Heart left ventricle (tissue), 16 donors: ENCODE measurements at regions not wholly inside any gene's neighbourhood (a gene's known extent, or its start where the extent isn't known, plus 50 kb on each side); places are given as distances from the start of the nearest gene placed in this dataset.

Experiments
- ATAC-seq, 4 donors: fragments of 200-7000 bp; cut with Tn5 transposase; one replicate each; pipeline ENCODE4 v1.9.1; 2020 to 2022; ENCODE audit warnings: moderate library complexity in 4 of 4, mild to moderate bottlenecking in 3 of 4, moderate number of reproducible peaks in 1 of 4
- DNase-seq, 5 donors: peaks; one replicate each; pipeline ENCODE4 v3.0.0-alpha.2; 2020
- H3K27ac ChIP-seq, 12 donors: fragments of 200-600 bp; sonication (generic) in 4 of 12; one replicate each; pipeline versions ENCODE4 v1.5.0 to v1.8.0; 2016 to 2022; ENCODE audit warnings: mild to moderate bottlenecking in 2 of 12
- H3K27me3 ChIP-seq, 9 donors: fragments of 200-600 bp; sonication (generic) in 2 of 9; one replicate each; pipeline versions ENCODE4 v1.5.1 to v1.8.0; 2016 to 2022; ENCODE audit warnings: mild to moderate bottlenecking in 3 of 9
- H3K36me3 ChIP-seq, 9 donors: fragments of 200-600 bp; sonication (generic) in 2 of 9; one replicate each; pipeline versions ENCODE4 v1.5.0 to v1.8.0; 2018 to 2022; ENCODE audit warnings: mild to moderate bottlenecking in 2 of 9
- H3K4me1 ChIP-seq, 12 donors: fragments of 200-600 bp; sonication (generic) in 4 of 12; one replicate each; pipeline versions ENCODE4 v1.5.0 to v1.8.0; 2016 to 2022; ENCODE audit warnings: mild to moderate bottlenecking in 3 of 12
- H3K4me3 ChIP-seq, 12 donors: fragments of 200-600 bp; sonication (generic) in 4 of 12; one replicate each; pipeline versions ENCODE4 v1.5.0 to v1.8.0; 2017 to 2022; ENCODE audit warnings: mild to moderate bottlenecking in 9 of 12, moderate library complexity in 4 of 12
- H3K9me3 ChIP-seq, 12 donors: fragments of 200-600 bp; sonication (generic) in 4 of 12; one replicate each; pipeline versions ENCODE4 v1.5.0 to v1.8.0; 2016 to 2022; ENCODE audit warnings: mild to moderate bottlenecking in 1 of 12
- POLR2A ChIP-seq, 2 donors: fragments of 450-650 bp; IDR thresholded peaks; one replicate each; pipeline ENCODE4 v1.6.1; 2017; ENCODE audit warnings: antibody characterized with exemption in 2 of 2, mild to moderate bottlenecking in 2 of 2, moderate library complexity in 2 of 2
- WGBS, 4 donors: extraction: QIAGEN DNeasy Blood & Tissue Kit in 2 of 4; methylation state at CpG; one replicate each; pipeline versions ENCODE4 v1.1.5 to v1.1.7; 2013 to 2018; 5-methylcytosine and 5-hydroxymethylcytosine counted together
- intact Hi-C, 10 donors: fragments of 100-400 bp; cut with DNase I; formaldehyde crosslinking; loops; one replicate each; pipeline versions ENCODE4 v1.11.1 to v1.14.2; 2022
- TF ChIP-seq, protein P1 (sequence below), 12 donors: fragments of 200-600 bp; sonication (generic) in 4 of 12; IDR thresholded peaks; one replicate each; pipeline versions ENCODE4 v1.5.0 to v1.8.0; 2018 to 2022; ENCODE audit warnings: antibody characterized with exemption in 12 of 12, mild to moderate bottlenecking in 5 of 12
- donor health status: ischemic (EF 13 %, LVEDD 7.1; RV severe dilation, severe dysfunction).
- donor health status: healthy with polysubstance abuse.
- donor health status: DM: no; HTN: yes; CAD: no.
- donor health status: DM: no; HTN: no; CAD: no.
- donor health status: ischemic (EF 25% LVEDD 6.9; RV normal size, moderate dysfunction).
- donor health status: ischemic (EF 25% LVEDD 5.7; RV mildly dilated, moderate dysfunction).
- donor health status: healthy.
- donor health status: DM: yes; HTN: yes; CAD: no.
- donor health status: ischemic (EF 35%, LVEDD 5.7; RV mildly dilated, moderate dysfunction).
- donor health status: nonischemic (EF 11% LVEDD 7.7; RV severe dilation, severe dysfunction).
- donor health status: DM: yes; HTN: yes; CAD: no.
- donor health status: PGD.
- donor health status: ischemic (EF 29% LVEDD 5.4; RV normal size, mild dysfunction).
- donor health status: nonischemic (EF 23%, LVEDD 6.1; RV moderate dilation, normal function).

DNA sequence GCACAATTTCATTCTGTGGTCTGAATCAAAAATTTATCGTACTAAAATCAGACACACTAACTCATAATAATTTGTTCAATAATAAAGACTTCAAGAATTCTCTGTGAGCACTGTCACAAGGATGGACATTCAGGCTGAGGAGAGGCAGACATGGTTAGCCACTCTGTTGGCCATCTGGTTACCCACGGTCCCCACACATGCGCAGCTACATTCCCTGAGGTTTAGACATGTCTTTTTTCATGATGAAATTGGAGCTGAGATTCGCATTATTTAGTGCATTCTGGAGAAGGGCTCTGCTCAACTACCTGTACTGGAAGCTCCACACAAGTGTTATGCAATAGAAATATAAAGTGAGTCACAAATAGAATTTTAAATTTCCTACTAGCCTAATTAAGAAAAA lies 156.9 kb downstream of the SUCNR1 start:
- H3K27me3 ChIP-seq: no peaks in the 10 kb centered on the region
- no peak for DNase-seq
- no peaks in the 10 kb centered on the region for H3K36me3 ChIP-seq
- no peak for TF ChIP-seq POLR2A (IDR thresholded peaks at IDR 0.05)
- TF ChIP-seq, protein P1, sequence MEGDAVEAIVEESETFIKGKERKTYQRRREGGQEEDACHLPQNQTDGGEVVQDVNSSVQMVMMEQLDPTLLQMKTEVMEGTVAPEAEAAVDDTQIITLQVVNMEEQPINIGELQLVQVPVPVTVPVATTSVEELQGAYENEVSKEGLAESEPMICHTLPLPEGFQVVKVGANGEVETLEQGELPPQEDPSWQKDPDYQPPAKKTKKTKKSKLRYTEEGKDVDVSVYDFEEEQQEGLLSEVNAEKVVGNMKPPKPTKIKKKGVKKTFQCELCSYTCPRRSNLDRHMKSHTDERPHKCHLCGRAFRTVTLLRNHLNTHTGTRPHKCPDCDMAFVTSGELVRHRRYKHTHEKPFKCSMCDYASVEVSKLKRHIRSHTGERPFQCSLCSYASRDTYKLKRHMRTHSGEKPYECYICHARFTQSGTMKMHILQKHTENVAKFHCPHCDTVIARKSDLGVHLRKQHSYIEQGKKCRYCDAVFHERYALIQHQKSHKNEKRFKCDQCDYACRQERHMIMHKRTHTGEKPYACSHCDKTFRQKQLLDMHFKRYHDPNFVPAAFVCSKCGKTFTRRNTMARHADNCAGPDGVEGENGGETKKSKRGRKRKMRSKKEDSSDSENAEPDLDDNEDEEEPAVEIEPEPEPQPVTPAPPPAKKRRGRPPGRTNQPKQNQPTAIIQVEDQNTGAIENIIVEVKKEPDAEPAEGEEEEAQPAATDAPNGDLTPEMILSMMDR (IDR thresholded peaks at IDR 0.05): no peak
- H3K9me3 ChIP-seq: peaks cover 0 to 4% (median 0%) of the 10 kb centered on the region in 12 donors
- H3K4me3 ChIP-seq: no peak overlapping the region
- H3K27ac ChIP-seq: no peak overlapping the region
- no peaks in the 10 kb centered on the region for H3K4me1 ChIP-seq
- WGBS, 4 donors: 90 to 94% (median 93%) methylated on average over 4 of the region's 4 CpGs
- intact Hi-C loops: no loop called here
- ATAC-seq: no peak

DNA sequence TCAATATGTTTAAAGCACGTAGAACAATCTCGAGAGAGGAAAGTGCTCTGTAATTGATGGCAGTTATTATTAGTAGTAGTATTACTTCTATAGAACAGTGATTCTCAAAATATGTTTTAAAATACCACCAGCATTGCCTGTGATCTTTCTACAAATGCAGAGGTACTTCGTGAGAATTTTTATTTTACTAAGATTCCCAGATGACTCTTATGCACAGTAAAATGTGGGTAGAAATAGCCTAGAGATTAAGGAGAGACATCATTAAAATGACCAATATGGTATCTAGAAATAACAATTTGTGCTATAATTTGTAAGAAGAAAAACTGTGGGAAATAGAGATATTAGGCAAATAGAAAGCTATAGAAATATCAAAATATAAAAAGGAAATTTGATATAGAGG lies 157.9 kb downstream of the SUCNR1 start:
- ATAC-seq (no peak), DNase-seq (no peak)
- intact Hi-C loops: no loop called here
- Histone ChIP-seq H3K9me3 (peaks cover 0 to 12% (median 1%) of the 10 kb centered on the region in 12 donors), H3K4me1 (no peaks in the 10 kb centered on the region), H3K27me3 (no peaks in the 10 kb centered on the region), H3K36me3 (no peaks in the 10 kb centered on the region), H3K27ac (no peak overlapping the region), H3K4me3 (no peak overlapping the region)
- no peak for TF ChIP-seq POLR2A (IDR thresholded peaks at IDR 0.05)
- TF ChIP-seq, protein P1 (IDR thresholded peaks at IDR 0.05): no peak
- WGBS, 4 donors: 83 to 91% (median 89%) methylated on average over 3 of the region's 3 CpGs

DNA sequence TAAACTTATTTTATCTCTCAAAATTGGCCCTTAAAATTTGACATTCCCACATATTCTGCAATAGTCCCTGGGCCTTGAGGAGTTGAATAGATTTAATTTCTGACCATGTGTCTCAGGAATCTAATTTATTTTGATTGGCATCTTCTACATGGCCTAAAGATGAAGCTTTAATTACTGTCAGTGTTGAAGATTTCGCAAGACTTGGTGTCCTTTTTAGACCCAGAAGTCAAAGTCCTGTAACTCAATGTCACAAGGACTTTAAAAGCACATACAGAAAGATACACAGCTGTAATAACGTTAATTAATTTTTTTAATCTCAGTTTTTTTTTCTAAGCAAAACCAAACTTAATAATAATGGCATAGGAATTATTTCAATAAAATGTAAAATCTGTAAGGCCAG lies 163.9 kb downstream of the SUCNR1 start:
- no peak for DNase-seq

DNA sequence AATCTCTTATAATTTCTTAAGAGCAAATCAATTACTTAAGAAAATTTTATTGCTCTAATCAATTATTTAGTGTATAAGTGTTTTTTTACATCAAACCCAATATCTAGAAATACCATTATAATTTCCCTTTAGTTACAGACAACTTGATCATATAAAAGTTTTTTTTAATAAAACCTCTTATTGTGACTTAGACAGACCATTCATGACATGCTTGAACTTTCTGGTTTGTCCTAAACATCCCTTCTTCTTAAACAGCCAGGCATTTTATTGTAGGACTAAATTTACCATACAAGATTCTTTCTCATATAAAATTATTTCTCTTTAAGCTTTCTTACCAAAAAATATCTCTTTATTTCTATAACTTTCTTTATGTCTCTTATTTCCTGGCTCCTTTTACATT lies 164.5 kb downstream of the SUCNR1 start:
- Histone ChIP-seq H3K9me3 (peaks cover 0 to 28% (median 12%) of the 10 kb centered on the region in 12 donors), H3K4me3 (no peak overlapping the region), H3K27me3 (no peaks in the 10 kb centered on the region), H3K4me1 (no peaks in the 10 kb centered on the region), H3K36me3 (no peaks in the 10 kb centered on the region), H3K27ac (no peak overlapping the region)
- ATAC-seq (no peak), DNase-seq (no peak)
- no peak for TF ChIP-seq POLR2A (IDR thresholded peaks at IDR 0.05)
- TF ChIP-seq, protein P1 (IDR thresholded peaks at IDR 0.05): no peak
- intact Hi-C loops: no loop called here

More for the DNA sequence above, 163.9 kb downstream of the SUCNR1 start:
- Histone ChIP-seq H3K9me3 (peaks cover 0 to 28% (median 12%) of the 10 kb centered on the region in 12 donors), H3K27ac (no peak overlapping the region), H3K4me3 (no peak overlapping the region), H3K4me1 (no peaks in the 10 kb centered on the region), H3K27me3 (no peaks in the 10 kb centered on the region), H3K36me3 (no peaks in the 10 kb centered on the region)
- ATAC-seq: no peak
- intact Hi-C loops: no loop called here
- 83 to 87% (median 87%) methylated on average over 2 of the region's 2 CpGs for WGBS, 4 donors
- TF ChIP-seq, protein P1 (IDR thresholded peaks at IDR 0.05): no peak
- no peak for TF ChIP-seq POLR2A (IDR thresholded peaks at IDR 0.05)
